CD14-positive monocyte (primary cell): ENCODE measurements at regions not wholly inside any gene's neighbourhood (a gene's known extent, or its start where the extent isn't known, plus 50 kb on each side); places are given as distances from the start of the nearest gene placed in this dataset.

Experiments
- DNase-seq, 3 donors: peaks; one replicate each; pipeline ENCODE4 v3.0.0-alpha.2; 2011 to 2022
- H2AFZ ChIP-seq: 2 replicates; pipeline ENCODE4 v1.6.0; 2012; ENCODE audit warnings: mild to moderate bottlenecking, low read depth, low read length, inconsistent platforms; ENCODE audit not compliant: insufficient read depth, poor library complexity, severe bottlenecking
- H3K27ac ChIP-seq, 2 donors: 1 replicate in 1 of 2; 2 replicates in 1 of 2; pipeline ENCODE4 v1.5.1; 2012 to 2013; ENCODE audit warnings: low read length in 2 of 2, control low read depth in 1 of 2, inconsistent platforms in 1 of 2, low read depth in 1 of 2, mild to moderate bottlenecking in 1 of 2
- H3K27me3 ChIP-seq, 2 donors: one replicate each; pipeline versions ENCODE4 v1.6.0 to v1.6.1; 2011 to 2013; ENCODE audit warnings: low read length in 2 of 2; ENCODE audit not compliant: control insufficient read depth in 2 of 2, insufficient read depth in 2 of 2
- H3K36me3 ChIP-seq, 2 donors: replicated peaks in 1 of 2; 1 replicate in 1 of 2; 2 replicates in 1 of 2; pipeline versions ENCODE4 v1.5.1 to v1.6.1; 2012 to 2013; ENCODE audit warnings: low read length in 2 of 2, control low read depth in 1 of 2, inconsistent platforms in 1 of 2, mild to moderate bottlenecking in 1 of 2; ENCODE audit not compliant: insufficient read depth in 2 of 2, control insufficient read depth in 1 of 2
- H3K4me1 ChIP-seq, 2 donors: 1 replicate in 1 of 2; 2 replicates in 1 of 2; pipeline versions ENCODE4 v1.5.1 to v1.6.1; 2012 to 2013; ENCODE audit warnings: low read length in 2 of 2, control low read depth in 1 of 2, inconsistent platforms in 1 of 2, mild to moderate bottlenecking in 1 of 2, moderate library complexity in 1 of 2; ENCODE audit not compliant: insufficient read depth in 2 of 2, control insufficient read depth in 1 of 2
- H3K4me2 ChIP-seq: replicated peaks from 2 replicates; pipeline ENCODE3; 2012; ENCODE audit warnings: low read length, moderate library complexity, mild to moderate bottlenecking; ENCODE audit not compliant: poor library complexity, severe bottlenecking; ENCODE audit errors: extremely low read depth
- H3K4me3 ChIP-seq, 3 experiments: fragments of 200-600 bp in 1 of 3; sonication (generic) in 1 of 3; replicated peaks in 1 of 3; 1 replicate in 2 of 3; 2 replicates in 1 of 3; pipeline ENCODE4 v1.5.1; 2011 to 2013; ENCODE audit warnings: low read length in 3 of 3, mild to moderate bottlenecking in 3 of 3, control low read depth in 2 of 3, low read depth in 2 of 3, inconsistent platforms in 1 of 3, moderate library complexity in 1 of 3
- H3K79me2 ChIP-seq: 2 replicates; pipeline ENCODE4 v1.6.0; 2012; ENCODE audit warnings: mild to moderate bottlenecking, control low read depth, inconsistent platforms, low read length, moderate library complexity; ENCODE audit not compliant: insufficient read depth
- H3K9ac ChIP-seq: 2 replicates; pipeline ENCODE4 v1.6.0; 2017; ENCODE audit warnings: low read length, mild to moderate bottlenecking; ENCODE audit not compliant: insufficient read depth, poor library complexity, severe bottlenecking
- H3K9me3 ChIP-seq, 2 donors: replicated peaks in 1 of 2; 1 replicate in 1 of 2; 2 replicates in 1 of 2; pipeline versions ENCODE4 v1.5.1 to v1.6.1; 2012 to 2013; ENCODE audit warnings: low read length in 2 of 2, control low read depth in 1 of 2; ENCODE audit not compliant: control insufficient read depth in 1 of 2, insufficient read depth in 1 of 2
- H4K20me1 ChIP-seq: 2 replicates; pipeline ENCODE4 v1.6.0; 2012; ENCODE audit warnings: mild to moderate bottlenecking, low read length, control low read depth, moderate library complexity; ENCODE audit not compliant: insufficient read depth
- H3K27ac Mint-ChIP-seq, 7 donors: one replicate each; pipeline ENCODE4 v1.8.0; 2020; ENCODE audit warnings: mild to moderate bottlenecking in 7 of 7, mixed read lengths in 7 of 7, moderate library complexity in 6 of 7, inconsistent platforms in 2 of 7
- H3K27me3 Mint-ChIP-seq, 3 donors: one replicate each; pipeline ENCODE4 v1.8.0; 2021 to 2022; ENCODE audit warnings: low read depth in 3 of 3, mild to moderate bottlenecking in 3 of 3, mixed read lengths in 3 of 3, moderate library complexity in 3 of 3, inconsistent platforms in 1 of 3
- H3K36me3 Mint-ChIP-seq, 2 donors: one replicate each; pipeline ENCODE4 v1.8.0; 2020; ENCODE audit warnings: mixed read lengths in 2 of 2, inconsistent platforms in 1 of 2, mild to moderate bottlenecking in 1 of 2
- H3K4me1 Mint-ChIP-seq: one replicate; pipeline ENCODE4 v1.8.0; 2020; ENCODE audit warnings: mild to moderate bottlenecking, mixed read lengths
- H3K4me3 Mint-ChIP-seq, 2 donors: one replicate each; pipeline ENCODE4 v1.8.0; 2020; ENCODE audit warnings: mild to moderate bottlenecking in 2 of 2, mixed read lengths in 2 of 2, moderate library complexity in 1 of 2
- H3K9me3 Mint-ChIP-seq, 7 donors: one replicate each; pipeline ENCODE4 v1.8.0; 2020 to 2022; ENCODE audit warnings: mixed read lengths in 7 of 7, mild to moderate bottlenecking in 6 of 7, moderate library complexity in 6 of 7, inconsistent platforms in 2 of 7
- CTCF ChIP-seq: fragments of 200-600 bp; IDR thresholded peaks from one replicate; pipeline ENCODE4 v1.8.0; 2022; ENCODE audit warnings: antibody characterized with exemption, mild to moderate bottlenecking
- WGBS: methylation state at CpG from one replicate; pipeline ENCODE4 v1.1.5; 2013; ENCODE audit warnings: missing lambda C conversion rate; ENCODE audit not compliant: insufficient coverage; 5-methylcytosine and 5-hydroxymethylcytosine counted together
- intact Hi-C, 2 donors: fragments of 100-400 bp; cut with micrococcal nuclease; formaldehyde crosslinking; loops; one replicate each; pipeline versions ENCODE4 v1.15.0 to v1.15.1; 2023

GRCh38 chr22:44621401-44622146, 80.4 kb upstream of the PRR5 start:
- H3K4me3 Mint-ChIP-seq: no peak overlapping the region
- intact Hi-C loops: loop anchor here (5.0 to 10.0 kb wide), 3 partner anchors 59 to 437 kb away; partner anchors contain the start of genes PARVG (in 2 of the 2) and RTL6 (in 1 of the 2)
- TF ChIP-seq CTCF: no peak

GRCh38 chr22:44620841-44621257, 81.2 kb upstream of the PRR5 start:
- Histone ChIP-seq H3K27ac (peak overlapping the region in 1 of 2 donors; percentile 41), H4K20me1 (no peaks in the 10 kb centered on the region), H3K27me3 (peaks cover 0 to 19% of the 10 kb centered on the region in 2 donors), H3K79me2 (no peaks in the 10 kb centered on the region), H3K9me3 (no peaks in the 10 kb centered on the region), H3K4me1 (peaks cover 7 to 15% of the 10 kb centered on the region in 2 donors), H2AFZ (no peak overlapping the region), H3K36me3 (no peaks in the 10 kb centered on the region), H3K4me3 (no peak overlapping the region), H3K4me2 (peak overlapping the region; percentile 50), H3K9ac (peak overlapping the region; percentile 50)
- intact Hi-C loops: loop anchor here (5.0 to 10.0 kb wide), 3 partner anchors 59 to 436 kb away; partner anchors contain the start of genes PARVG (in 2 of the 2) and RTL6 (in 1 of the 2)
- peaks cover 0 to 2% of the 10 kb centered on the region in 2 donors for H3K36me3 Mint-ChIP-seq
- H3K9me3 Mint-ChIP-seq: peaks cover 0 to 4% (median 0%) of the 10 kb centered on the region in 7 donors
- H3K27me3 Mint-ChIP-seq: peaks cover 4 to 16% (median 6%) of the 10 kb centered on the region in 3 donors
- no peak overlapping the region for H3K4me3 Mint-ChIP-seq
- peaks cover 4% of the 10 kb centered on the region for H3K4me1 Mint-ChIP-seq
- TF ChIP-seq CTCF: no peak
- H3K27ac Mint-ChIP-seq: peak overlapping the region in 2 of 7 donors; percentile 7 to 94
- DNase-seq: peak in 2 of 3 donors; percentile 29 to 31
- 49% methylated on average over 12 of the region's 13 CpGs for WGBS

More at GRCh38 chr22:44621401-44622146, 80.4 kb upstream of the PRR5 start:
- Mint-ChIP-seq H3K27ac (peak overlapping the region in 3 of 7 donors; percentile 62 to 76 (median 64)), H3K36me3 (peaks cover 0 to 2% of the 10 kb centered on the region in 2 donors), H3K4me1 (peaks cover 4% of the 10 kb centered on the region), H3K27me3 (peaks cover 4 to 16% (median 6%) of the 10 kb centered on the region in 3 donors), H3K9me3 (peaks cover 0 to 1% (median 0%) of the 10 kb centered on the region in 7 donors)
- H3K27me3 ChIP-seq: peaks cover 0 to 19% of the 10 kb centered on the region in 2 donors
- no peak for DNase-seq
- H3K9ac ChIP-seq: no peak overlapping the region
- no peaks in the 10 kb centered on the region for H3K79me2 ChIP-seq
- H3K4me3 ChIP-seq: no peak overlapping the region
- no peaks in the 10 kb centered on the region for H3K36me3 ChIP-seq
- no peaks in the 10 kb centered on the region for H3K9me3 ChIP-seq
- peaks cover 9 to 18% of the 10 kb centered on the region in 2 donors for H3K4me1 ChIP-seq
- no peaks in the 10 kb centered on the region for H4K20me1 ChIP-seq
- H3K27ac ChIP-seq: no peak overlapping the region
- H2AFZ ChIP-seq: no peak overlapping the region
- no peak overlapping the region for H3K4me2 ChIP-seq
- 90% methylated on average over 2 of the region's 21 CpGs for WGBS
